ENCODE measurements at regions not wholly inside any gene's neighbourhood (a gene's known extent, or its start where the extent isn't known, plus 50 kb on each side); places are given as distances from the start of the nearest gene placed in this dataset.

- TF ChIP-seq EZH2 (IDR thresholded peaks at IDR 0.05; ENCODE audit: low read length) (no peak), CTCF (optimal IDR thresholded peaks at IDR 0.05 in 1 of 3, IDR thresholded peaks at IDR 0.05 in 1 of 3, conservative IDR thresholded peaks at IDR 0.05 in 1 of 3; ENCODE audit: extremely low read depth in 1 of 3, insufficient read depth in 2 of 3, low read length in 3 of 3) (no peak)
Observed at GRCh38 chr7:106488465-106488864, 172.5 kb downstream of the CCDC71L start.
